Mucosa of descending colon (tissue), 3 donors: ENCODE measurements at regions not wholly inside any gene's neighbourhood (a gene's known extent, or its start where the extent isn't known, plus 50 kb on each side); places are given as distances from the start of the nearest gene placed in this dataset.

Experiments
- ATAC-seq: fragments of 200-7000 bp; cut with Tn5 transposase; one replicate; pipeline ENCODE4 v1.9.1; 2020; ENCODE audit warnings: mild to moderate bottlenecking, moderate library complexity
- DNase-seq, 3 donors: peaks; one replicate each; pipeline ENCODE4 v3.0.0-alpha.2; 2020
- H3K36me3 ChIP-seq: fragments of 200-600 bp; one replicate; pipeline ENCODE4 v1.8.0; 2021; ENCODE audit warnings: low read depth, mild to moderate bottlenecking
- H3K4me1 ChIP-seq: fragments of 200-600 bp; one replicate; pipeline ENCODE4 v1.8.0; 2021; ENCODE audit warnings: low read depth, mild to moderate bottlenecking
- H3K4me3 ChIP-seq: fragments of 200-600 bp; one replicate; pipeline ENCODE4 v1.8.0; 2021; ENCODE audit warnings: mild to moderate bottlenecking
- H3K9me3 ChIP-seq: fragments of 200-600 bp; one replicate; pipeline ENCODE4 v1.8.0; 2021; ENCODE audit warnings: mild to moderate bottlenecking
- CTCF ChIP-seq: fragments of 200-600 bp; IDR thresholded peaks from one replicate; pipeline ENCODE4 v1.8.0; 2022; ENCODE audit warnings: antibody characterized with exemption, mild to moderate bottlenecking
- intact Hi-C, 2 donors: fragments of 100-400 bp; cut with DNase I in 1 of 2; cut with micrococcal nuclease in 1 of 2; formaldehyde crosslinking; loops; one replicate each; pipeline versions ENCODE4 v1.11.0 to v1.11.1; 2022; cut with DNase I, micrococcal nuclease
- donor health status: DM: no; HTN: no; CAD: no; lungs with moderate emphysema.
- donor health status: DM: no; HTN: no; CAD: no.
- donor health status: DM: no; HTN: yes; CAD: no.

GRCh38 chr3:177536873-177537272, 339.6 kb upstream of the TBL1XR1 start:
- no peaks in the 10 kb centered on the region for H3K4me1 ChIP-seq
- H3K9me3 ChIP-seq: no peaks in the 10 kb centered on the region
- TF ChIP-seq CTCF: no peak
- H3K4me3 ChIP-seq: no peak overlapping the region
- H3K36me3 ChIP-seq: no peaks in the 10 kb centered on the region
- DNase-seq: no peak
- intact Hi-C loops: no loop called here
- no peak for ATAC-seq

GRCh38 chr3:177537612-177538011, 340.3 kb upstream of the TBL1XR1 start:
- Histone ChIP-seq H3K4me3 (no peak overlapping the region), H3K4me1 (no peaks in the 10 kb centered on the region), H3K36me3 (no peaks in the 10 kb centered on the region), H3K9me3 (no peaks in the 10 kb centered on the region)
- DNase-seq: no peak
- intact Hi-C loops: no loop called here
- no peak for ATAC-seq
- TF ChIP-seq CTCF: no peak

- Histone ChIP-seq H3K36me3 (no peaks in the 10 kb centered on the region), H3K4me1 (no peaks in the 10 kb centered on the region), H3K4me3 (no peak overlapping the region), H3K9me3 (no peaks in the 10 kb centered on the region)
- intact Hi-C loops: no loop called here
- DNase-seq (peak in 1 of 3 donors; percentile 36), ATAC-seq (peak; percentile 34)
- TF ChIP-seq CTCF: no peak
Observed at GRCh38 chr3:177538048-177538749, 340.9 kb upstream of the TBL1XR1 start.

GRCh38 chr3:177538750-177539730, 341.8 kb upstream of the TBL1XR1 start:
- peak; percentile 82 for ATAC-seq
- Histone ChIP-seq H3K4me3 (no peak overlapping the region), H3K4me1 (no peaks in the 10 kb centered on the region), H3K36me3 (no peaks in the 10 kb centered on the region), H3K9me3 (no peaks in the 10 kb centered on the region)
- intact Hi-C loops: no loop called here
- no peak for TF ChIP-seq CTCF
- peak in 1 of 3 donors; percentile 46 for DNase-seq

- H3K4me3 ChIP-seq: no peak overlapping the region
- ATAC-seq: no peak
- no peaks in the 10 kb centered on the region for H3K9me3 ChIP-seq
- no peak for TF ChIP-seq CTCF
- H3K4me1 ChIP-seq: no peaks in the 10 kb centered on the region
- H3K36me3 ChIP-seq: no peaks in the 10 kb centered on the region
- DNase-seq: no peak
- intact Hi-C loops: no loop called here
Observed at GRCh38 chr3:177541541-177541940, 344.3 kb upstream of the TBL1XR1 start.
